HEK293 (cell line): ENCODE measurements at regions not wholly inside any gene's neighbourhood (a gene's known extent, or its start where the extent isn't known, plus 50 kb on each side); places are given as distances from the start of the nearest gene placed in this dataset.

Experiments used
- CTCF ChIA-PET: fragments of 350-600 bp; formaldehyde crosslinking; extraction: SDS; loops from one replicate; lab custom pipeline; 2021; ENCODE audit warnings: antibody characterized with exemption; lab: Yijun Ruan, JAX
- POLR2A ChIA-PET: fragments of 300-600 bp; formaldehyde crosslinking; extraction: SDS; loops from one replicate; lab custom pipeline; 2020; ENCODE audit warnings: antibody characterized with exemption, inconsistent platforms; lab: Yijun Ruan, JAX
- H3K27ac ChIP-seq: fragments of 200-500 bp; sonication (Bioruptor generic); 2 replicates; pipeline ENCODE4 v1.5.1; 2014; ENCODE audit warnings: low read depth, low read length, control low read depth, inconsistent platforms; ENCODE audit errors: extremely low read depth
- H3K36me3 ChIP-seq, 2 experiments: fragments of 200-500 bp in 1 of 2; sonication (Bioruptor generic) in 1 of 2; 1 replicate in 1 of 2; 2 replicates in 1 of 2; pipeline ENCODE4 v1.5.1; 2014 to 2017; ENCODE audit warnings: inconsistent platforms in 2 of 2, low read length in 2 of 2; ENCODE audit not compliant: control insufficient read depth in 2 of 2, insufficient read depth in 1 of 2
- H3K4me1 ChIP-seq: fragments of 200-500 bp; sonication (Bioruptor generic); 2 replicates; pipeline ENCODE4 v1.5.1; 2014; ENCODE audit warnings: mild to moderate bottlenecking, low read length, inconsistent platforms; ENCODE audit not compliant: control insufficient read depth, insufficient read depth
- H3K4me3 ChIP-seq: 2 replicates; pipeline ENCODE4 v1.5.1; 2011; ENCODE audit warnings: low read depth, mild to moderate bottlenecking, control low read depth, low read length, moderate library complexity
- H3K9me3 ChIP-seq: fragments of 200-500 bp; sonication (Bioruptor generic); 2 replicates; pipeline ENCODE4 v1.5.1; 2014; ENCODE audit warnings: low read depth, low read length, inconsistent platforms; ENCODE audit not compliant: control insufficient read depth, insufficient read depth
- GLIS2 ChIP-seq: fragments of 450-650 bp; formaldehyde crosslinking; IDR thresholded peaks from 2 replicates; pipeline ENCODE4 v1.5.1; 2016; ENCODE audit warnings: missing biosample characterization, missing genetic modification characterization
- INSM2 ChIP-seq: fragments of 450-650 bp; formaldehyde crosslinking; IDR thresholded peaks from 2 replicates; pipeline ENCODE4 v1.5.1; 2016; ENCODE audit warnings: missing biosample characterization, missing genetic modification characterization
- OSR2 ChIP-seq: fragments of 450-650 bp; formaldehyde crosslinking; IDR thresholded peaks from 2 replicates; pipeline ENCODE4 v1.5.1; 2016; ENCODE audit warnings: missing biosample characterization, missing genetic modification characterization
- WT1 ChIP-seq: fragments of 450-650 bp; formaldehyde crosslinking; IDR thresholded peaks from 2 replicates; pipeline ENCODE4 v1.5.1; 2016; ENCODE audit warnings: missing biosample characterization, missing genetic modification characterization
- ZBTB21 ChIP-seq: fragments of 450-650 bp; formaldehyde crosslinking; IDR thresholded peaks from 2 replicates; pipeline ENCODE4 v1.5.1; 2017; ENCODE audit warnings: missing biosample characterization, missing genetic modification characterization
- ZBTB49 ChIP-seq: fragments of 450-650 bp; formaldehyde crosslinking; IDR thresholded peaks from 2 replicates; pipeline ENCODE4 v1.5.1; 2016; ENCODE audit warnings: missing biosample characterization, missing genetic modification characterization, low read depth
- ZBTB6 ChIP-seq: fragments of 450-650 bp; formaldehyde crosslinking; IDR thresholded peaks from 2 replicates; pipeline ENCODE4 v1.5.1; 2017; ENCODE audit warnings: missing biosample characterization, missing genetic modification characterization
- ZBTB7A ChIP-seq: fragments of 450-650 bp; formaldehyde crosslinking; IDR thresholded peaks from 2 replicates; pipeline ENCODE4 v1.5.1; 2016; ENCODE audit warnings: low read depth, missing biosample characterization, missing genetic modification characterization
- ZNF148 ChIP-seq: fragments of 450-650 bp; formaldehyde crosslinking; IDR thresholded peaks from 2 replicates; pipeline ENCODE4 v1.5.0; 2017; ENCODE audit warnings: missing biosample characterization, missing genetic modification characterization, borderline replicate concordance
- ZNF2 ChIP-seq: fragments of 450-650 bp; formaldehyde crosslinking; IDR thresholded peaks from 2 replicates; pipeline ENCODE4 v1.5.1; 2016; ENCODE audit warnings: missing biosample characterization, missing genetic modification characterization
- ZNF362 ChIP-seq: fragments of 450-650 bp; formaldehyde crosslinking; IDR thresholded peaks from 2 replicates; pipeline ENCODE4 v1.5.1; 2016; ENCODE audit warnings: missing biosample characterization, missing genetic modification characterization
- ZNF514 ChIP-seq: fragments of 450-650 bp; formaldehyde crosslinking; IDR thresholded peaks from 2 replicates; pipeline ENCODE4 v1.5.1; 2016; ENCODE audit warnings: missing biosample characterization, missing genetic modification characterization
- ZNF530 ChIP-seq: fragments of 450-650 bp; formaldehyde crosslinking; IDR thresholded peaks from 2 replicates; pipeline ENCODE4 v1.5.1; 2016; ENCODE audit warnings: low read depth, missing biosample characterization, missing genetic modification characterization

GRCh38 chr4:181944527-181944926 is 298.7 kb upstream of the TENM3 start (continued):
- TF ChIP-seq ZBTB49 (tag by site-specific recombination) (no peak), ZNF148 (no peak), ZNF2 (tag by site-specific recombination) (no peak), ZBTB6 (tag by site-specific recombination) (no peak), INSM2 (no peak), GLIS2 (tag by site-specific recombination) (no peak), ZNF530 (tag by site-specific recombination) (no peak), ZBTB7A (tag by site-specific recombination) (no peak), ZNF514 (tag by site-specific recombination) (no peak)

- no peak overlapping the region for H3K4me3 ChIP-seq
- ChIA-PET POLR2A (no interaction called here), CTCF (no interaction called here)
These were observed 296.3 kb upstream of the TENM3 start for GRCh38 chr4:181946902-181947301.

GRCh38 chr4:181948839-181949382 is 294.3 kb upstream of the TENM3 start:
- Histone ChIP-seq H3K4me1 (no peaks in the 10 kb centered on the region), H3K36me3 (no peaks in the 10 kb centered on the region), H3K4me3 (no peak overlapping the region), H3K27ac (no peak overlapping the region), H3K9me3 (no peaks in the 10 kb centered on the region)
- TF ChIP-seq ZNF362: no peak
- TF ChIP-seq WT1 (tag by site-specific recombination): peak; percentile 61; the same call in 1 of the 2 replicates
- ChIA-PET POLR2A (no interaction called here), CTCF (interaction anchor here (0.6 kb wide), 1 partner anchor 84 kb away, joined by 4 read pairs; no protein-coding TSS in a partner anchor)

More at GRCh38 chr4:181946902-181947301, 296.3 kb upstream of the TENM3 start:
- Histone ChIP-seq H3K4me1 (no peaks in the 10 kb centered on the region), H3K27ac (no peak overlapping the region), H3K9me3 (no peaks in the 10 kb centered on the region), H3K36me3 (no peaks in the 10 kb centered on the region)
- TF ChIP-seq ZBTB21 (no peak), OSR2 (0 out of 2 replicates have a peak, but pooled peaks have one; percentile 22)
